Kidney epithelial cell (primary cell): ENCODE measurements at regions not wholly inside any gene's neighbourhood (a gene's known extent, or its start where the extent isn't known, plus 50 kb on each side); places are given as distances from the start of the nearest gene placed in this dataset.

ENCODE experiments used
- DNase-seq: peaks from one replicate; pipeline ENCODE4 v3.0.0-alpha.2; 2010; ENCODE audit warnings: low read depth
- H3K27me3 ChIP-seq: 2 replicates; pipeline ENCODE4 v1.6.0; 2011; ENCODE audit warnings: low read length; ENCODE audit not compliant: control insufficient read depth, insufficient read depth
- H3K36me3 ChIP-seq: 2 replicates; pipeline ENCODE4 v1.5.1; 2011; ENCODE audit warnings: low read length; ENCODE audit not compliant: control insufficient read depth, insufficient read depth
- H3K4me3 ChIP-seq: 2 replicates; pipeline ENCODE4 v1.5.1; 2011; ENCODE audit warnings: low read depth, mild to moderate bottlenecking, control low read depth, low read length
- CTCF ChIP-seq: IDR thresholded peaks from 2 replicates; pipeline ENCODE4 v1.5.1; 2011; ENCODE audit warnings: mild to moderate bottlenecking, moderate library complexity, low read length, control low read depth, inconsistent platforms; ENCODE audit not compliant: insufficient read depth, poor library complexity, severe bottlenecking

GRCh38 chr7:123293710-123294109 is 93.9 kb upstream of the SLC13A1 start:
- Histone ChIP-seq H3K36me3 (no peaks in the 10 kb centered on the region), H3K27me3 (no peaks in the 10 kb centered on the region), H3K4me3 (no peak overlapping the region)
- no peak for TF ChIP-seq CTCF
- no peak for DNase-seq

GRCh38 chr7:123292227-123292626 is 92.5 kb upstream of the SLC13A1 start:
- no peak for TF ChIP-seq CTCF

GRCh38 chr7:123289200-123289599 is 89.4 kb upstream of the SLC13A1 start:
- no peak for TF ChIP-seq CTCF
- H3K4me3 ChIP-seq, result no peak overlapping the region
- no peaks in the 10 kb centered on the region for H3K36me3 ChIP-seq
- H3K27me3 ChIP-seq, result no peaks in the 10 kb centered on the region
- no peak for DNase-seq

More at GRCh38 chr7:123292227-123292626, 92.5 kb upstream of the SLC13A1 start:
- no peaks in the 10 kb centered on the region for H3K36me3 ChIP-seq
- no peak overlapping the region for H3K4me3 ChIP-seq
- DNase-seq, result no peak
- H3K27me3 ChIP-seq, result no peaks in the 10 kb centered on the region

GRCh38 chr7:123285076-123285700 is 85.4 kb upstream of the SLC13A1 start:
- H3K27me3 ChIP-seq, result no peaks in the 10 kb centered on the region
- no peak overlapping the region for H3K4me3 ChIP-seq
- no peak for DNase-seq
- H3K36me3 ChIP-seq, result no peaks in the 10 kb centered on the region
- TF ChIP-seq CTCF, result no peak

GRCh38 chr7:123283373-123283772 is 83.6 kb upstream of the SLC13A1 start:
- TF ChIP-seq CTCF, result no peak
- Histone ChIP-seq H3K4me3 (no peak overlapping the region), H3K36me3 (no peaks in the 10 kb centered on the region), H3K27me3 (no peaks in the 10 kb centered on the region)
- no peak for DNase-seq

- Histone ChIP-seq H3K36me3 (no peaks in the 10 kb centered on the region), H3K4me3 (no peak overlapping the region), H3K27me3 (no peaks in the 10 kb centered on the region)
- no peak for TF ChIP-seq CTCF
- no peak for DNase-seq
Observed at GRCh38 chr7:123282181-123282580, 82.4 kb upstream of the SLC13A1 start.
